ENCODE measurements at regions not wholly inside any gene's neighbourhood (a gene's known extent, or its start where the extent isn't known, plus 50 kb on each side); places are given as distances from the start of the nearest gene placed in this dataset.
"Not testable (repeated sequence)": the region's sequence is repeated elsewhere in the genome, so short reads cannot be mapped to it uniquely, and the experiment has no call there.

DNA sequence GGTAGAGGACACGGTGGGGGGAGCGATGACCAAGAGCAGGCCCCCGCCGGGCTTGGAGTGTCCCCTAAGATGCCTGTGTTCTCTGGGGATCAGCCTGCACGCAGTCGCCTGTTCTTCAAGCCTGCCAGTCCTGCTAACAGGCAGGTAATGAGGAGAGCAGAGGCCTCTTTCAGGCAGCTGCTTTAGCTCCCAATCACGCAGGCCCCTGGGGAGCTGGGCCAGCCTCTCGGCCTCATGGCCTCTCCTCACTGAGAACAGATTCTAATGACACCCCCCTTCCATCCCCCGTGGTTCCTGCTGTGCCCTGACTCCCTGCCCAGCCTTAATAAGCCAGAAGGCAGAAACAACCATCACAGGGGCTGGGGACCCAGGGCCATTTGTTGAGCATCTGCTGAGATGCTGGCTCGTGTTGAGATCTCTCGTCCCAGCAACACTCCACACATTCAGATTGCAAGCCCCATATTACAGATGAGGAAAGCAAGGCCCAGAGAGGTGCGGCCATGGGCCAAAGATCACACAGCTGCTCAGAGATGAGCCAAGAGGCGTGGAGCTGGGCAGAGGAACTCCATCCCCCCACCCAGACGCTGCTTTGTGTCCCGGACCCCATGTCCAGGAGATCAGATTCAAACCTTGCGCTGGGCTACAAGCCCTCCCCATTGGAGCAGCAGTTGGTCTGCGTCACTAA lies 71.6 kb upstream of the CASZ1 start:
- no peak for DNase-seq

DNA sequence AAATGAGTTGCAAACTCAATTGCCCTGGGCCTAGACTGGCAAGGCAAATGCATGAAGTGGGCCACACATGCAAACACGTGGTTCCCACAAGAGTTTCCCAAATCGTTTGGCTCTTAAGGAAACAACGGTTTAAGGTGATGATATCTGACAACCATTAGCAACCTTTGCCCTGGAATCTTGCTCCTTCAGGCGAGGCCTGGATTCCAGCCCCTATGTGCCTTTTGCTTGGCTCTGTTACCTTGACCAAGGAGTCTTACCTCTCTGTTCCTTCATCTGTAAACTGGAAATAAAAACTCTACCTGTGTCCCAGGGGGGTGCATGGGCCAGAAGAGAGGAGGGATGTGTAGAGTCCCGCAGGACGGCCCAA lies 72.1 kb upstream of the CASZ1 start:
- no peak for DNase-seq

DNA sequence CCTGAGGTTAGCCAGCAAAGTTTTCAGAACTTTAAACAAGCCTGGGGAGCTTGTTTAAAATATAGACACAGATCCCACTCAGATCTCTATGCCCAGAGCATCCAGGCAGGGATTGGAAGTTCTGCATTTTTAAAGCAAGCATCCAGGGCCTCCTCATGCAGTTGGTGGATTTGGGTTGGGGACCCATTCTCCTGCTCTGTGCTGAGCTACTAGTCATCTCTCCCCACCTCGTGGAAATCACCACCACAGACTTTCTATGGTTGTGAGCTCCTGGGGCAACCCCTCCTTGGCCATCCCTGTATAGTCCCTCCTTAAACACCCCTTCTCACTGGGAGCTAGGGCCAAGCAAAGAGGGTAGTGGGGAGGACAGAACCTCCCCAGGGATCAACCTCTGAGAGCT lies 73.5 kb upstream of the CASZ1 start:
- no peak for DNase-seq

DNA sequence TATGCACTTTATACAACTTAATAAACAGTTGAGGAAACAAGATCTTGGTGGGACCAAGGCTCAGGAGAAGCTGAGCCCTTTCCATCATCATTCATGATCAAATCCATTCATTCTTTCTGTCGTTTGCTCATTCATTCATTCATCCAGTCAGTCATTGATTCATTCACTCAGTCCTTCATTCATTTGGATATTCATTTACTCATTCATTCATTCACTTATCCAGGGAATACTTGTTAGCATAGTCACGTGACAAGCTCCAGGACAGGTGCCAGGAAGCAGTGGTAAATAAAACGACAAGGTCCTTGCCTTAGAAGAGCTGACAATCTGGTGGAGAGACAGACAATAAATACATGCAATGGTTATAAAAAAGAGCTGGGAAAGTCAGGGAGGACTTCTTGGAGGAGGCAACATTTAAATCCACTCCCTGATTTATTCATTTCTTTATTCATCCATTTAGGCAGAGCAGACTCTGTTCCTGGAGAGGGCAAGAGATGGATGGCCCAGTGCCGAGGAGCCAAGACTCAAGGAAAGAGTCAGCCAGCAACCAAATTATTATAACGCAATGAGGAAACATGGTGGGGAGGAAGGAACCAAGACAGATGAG lies 74.1 kb upstream of the CASZ1 start:
- DNase-seq, result no peak

DNA sequence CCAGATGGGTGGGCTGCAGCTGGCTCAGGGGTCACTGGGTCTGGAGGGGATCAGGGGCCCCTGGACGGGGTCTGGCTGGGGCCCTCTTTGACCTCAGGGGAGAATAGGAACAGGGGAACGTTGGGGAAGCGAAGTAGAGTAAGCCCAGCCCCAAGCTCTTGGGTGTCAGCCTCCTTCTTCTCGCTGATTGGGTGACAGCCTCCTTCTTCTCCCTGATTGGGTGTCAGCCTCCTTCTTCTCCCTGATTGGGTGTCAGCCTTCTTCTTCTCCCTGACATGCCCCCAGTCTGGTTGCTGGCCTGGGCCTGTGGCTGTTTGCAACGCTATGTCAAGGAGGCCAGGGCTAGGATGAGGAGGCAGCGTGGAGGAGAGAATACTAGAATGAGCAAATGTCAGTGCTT lies 76.7 kb upstream of the CASZ1 start:
- DNase-seq, result no peak

DNA sequence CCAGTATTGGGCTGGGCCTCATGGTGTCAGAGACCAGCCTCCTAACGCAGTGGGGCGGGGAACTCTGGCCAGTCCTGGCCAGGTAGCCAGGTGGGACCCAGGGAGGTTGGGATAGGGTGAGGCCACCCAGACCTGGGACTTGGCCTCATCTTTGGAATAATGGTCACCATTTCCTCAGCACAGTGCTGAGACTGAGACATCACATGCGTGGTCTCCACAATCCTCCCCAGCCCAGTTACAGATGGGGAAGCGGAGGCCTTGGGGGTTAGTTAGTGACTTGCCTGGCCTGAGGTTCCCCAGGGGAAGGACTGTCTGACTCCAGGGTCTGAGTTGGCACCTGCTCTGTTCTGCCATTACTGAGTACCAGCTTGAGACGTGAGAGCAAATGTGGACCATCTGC lies 77.9 kb upstream of the CASZ1 start:
- no peak for DNase-seq

DNA sequence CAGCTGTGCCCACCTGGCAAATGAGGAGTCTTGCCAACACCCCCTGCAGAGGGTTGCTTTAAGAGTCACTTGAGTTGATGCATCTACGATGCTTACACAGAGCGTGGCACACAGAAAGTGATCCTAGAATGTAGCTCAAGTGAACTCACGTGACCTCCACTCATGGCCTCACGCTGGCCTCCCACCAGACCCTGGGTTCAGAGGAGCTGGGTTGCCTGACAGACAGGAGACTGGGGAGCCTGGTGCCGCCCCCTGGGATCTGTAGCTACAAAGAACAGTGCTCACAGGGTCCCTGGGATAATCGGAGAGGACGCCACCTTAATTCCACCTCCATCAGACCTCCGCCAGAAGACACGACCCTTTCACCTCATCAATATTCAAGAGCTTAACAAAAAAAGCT lies 81.4 kb upstream of the CASZ1 start:
- no peak for DNase-seq

DNA sequence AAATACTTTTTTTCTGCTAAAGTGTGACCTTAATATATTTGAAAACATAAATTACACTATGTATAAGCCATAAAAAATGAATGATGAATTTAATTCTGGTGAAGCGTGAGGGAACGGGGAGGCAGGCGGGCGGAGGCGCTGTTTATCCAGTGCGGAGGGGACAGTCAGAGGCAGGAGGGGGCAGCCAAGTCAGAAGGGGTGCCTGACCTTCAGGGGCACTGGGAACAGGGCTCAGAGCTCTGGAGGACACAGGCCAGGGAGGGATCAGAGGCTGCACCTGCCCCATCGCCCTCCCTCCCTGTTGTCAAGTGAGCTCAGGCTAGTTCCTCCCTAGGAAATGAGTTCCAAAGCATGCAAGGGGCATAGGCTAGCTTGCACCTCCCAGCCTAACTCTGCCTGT lies 82.0 kb upstream of the CASZ1 start:
- no peak for DNase-seq

DNA sequence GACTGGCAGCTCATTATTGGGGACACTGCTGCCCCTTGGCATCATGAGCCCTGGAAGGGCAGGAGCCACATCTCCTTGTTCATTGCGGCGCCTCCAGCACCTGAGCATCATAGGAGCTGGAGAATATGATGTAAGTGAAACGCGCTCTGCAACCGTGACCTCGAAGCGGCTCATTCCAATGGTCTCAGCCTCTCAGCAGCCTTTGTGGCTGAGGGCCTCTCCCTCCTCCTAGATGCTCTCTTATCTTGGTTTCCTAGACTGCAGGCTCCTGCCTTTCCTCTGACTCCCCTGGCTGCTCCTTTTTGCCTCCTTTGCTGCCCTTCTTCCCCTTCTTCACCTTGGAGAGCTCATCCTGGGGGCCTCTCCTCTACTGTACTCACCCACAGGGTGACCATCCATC lies 83.6 kb upstream of the CASZ1 start:
- DNase-seq, result no peak

DNA sequence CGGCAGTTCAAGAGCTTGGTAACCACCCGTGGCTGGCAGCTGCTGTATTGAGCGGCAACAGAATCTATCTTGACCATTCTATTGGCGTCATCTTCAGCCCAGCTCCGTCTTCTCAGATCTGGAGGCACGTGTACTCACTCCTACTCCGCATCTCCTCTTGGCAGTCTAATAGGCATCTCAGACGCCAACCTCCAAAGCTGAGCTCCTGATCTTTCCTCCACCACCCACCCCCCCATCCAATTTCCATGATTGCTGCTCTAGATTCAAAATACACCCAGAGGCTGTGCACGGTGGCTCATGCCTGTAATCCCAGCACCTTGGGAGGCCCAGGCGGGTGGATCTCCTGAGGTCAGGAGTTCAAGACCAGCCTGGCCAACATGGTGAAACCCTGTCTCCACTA lies 84.6 kb upstream of the CASZ1 start:
- DNase-seq, result no peak

DNA sequence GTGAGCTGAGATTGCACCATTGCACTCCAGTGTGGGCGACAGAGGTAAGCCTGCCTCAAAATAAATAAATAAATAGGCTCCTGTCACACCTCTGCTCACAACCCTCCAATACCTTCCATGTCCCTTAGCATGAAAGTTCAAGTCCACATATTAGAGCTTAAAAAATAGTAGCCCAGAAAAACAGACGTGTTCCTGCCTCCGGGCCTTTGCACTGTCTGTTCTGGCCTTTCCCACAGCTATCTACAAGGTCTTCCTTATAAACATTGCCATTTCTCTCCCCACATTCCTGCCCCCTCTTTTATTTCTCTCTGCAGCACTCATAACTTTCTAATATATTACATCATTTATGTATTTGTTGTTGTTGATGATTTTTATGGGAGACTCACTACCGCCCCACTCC lies 85.6 kb upstream of the CASZ1 start:
- no peak for DNase-seq

DNA sequence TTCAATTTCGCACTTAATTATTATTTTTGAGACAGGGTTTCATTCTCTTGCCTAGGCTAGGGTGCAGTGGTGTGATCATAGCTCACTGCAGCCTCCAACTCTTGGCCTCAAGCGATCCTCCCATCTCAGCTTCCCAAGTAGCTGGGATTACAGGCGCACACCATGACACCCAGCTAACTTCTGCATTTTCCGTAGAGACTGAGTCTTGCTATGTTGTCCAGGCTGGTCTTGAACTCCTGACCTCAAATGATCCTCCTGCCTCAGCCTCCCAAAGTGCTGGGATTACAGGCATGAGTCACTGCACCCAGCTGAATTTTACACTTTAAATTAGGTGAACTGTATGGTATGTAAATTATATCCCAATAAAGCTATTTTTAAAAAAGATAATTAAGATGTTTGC lies 90.6 kb upstream of the CASZ1 start:
- DNase-seq, result not testable (repeated sequence)

DNA sequence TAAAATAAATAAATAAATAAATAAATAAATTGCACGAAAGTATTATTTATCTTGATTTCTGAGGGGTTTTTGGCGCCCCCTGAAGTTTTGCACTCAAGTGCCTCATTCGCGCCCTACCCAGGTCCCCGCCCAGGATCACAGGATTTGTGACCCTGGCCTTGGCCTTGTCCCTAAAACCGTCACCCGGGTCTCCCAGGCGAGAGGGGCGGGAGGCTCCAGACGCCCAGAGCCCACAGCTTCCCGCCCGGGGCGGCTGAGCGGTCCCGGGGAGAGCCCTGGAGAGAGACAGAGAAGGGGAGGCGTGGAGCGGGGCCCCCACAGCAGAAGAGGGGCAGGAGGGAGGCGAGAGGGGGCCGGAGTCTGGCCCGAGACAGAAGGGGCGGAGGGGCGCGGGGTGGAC lies 91.8 kb upstream of the CASZ1 start:
- no peak for DNase-seq

DNA sequence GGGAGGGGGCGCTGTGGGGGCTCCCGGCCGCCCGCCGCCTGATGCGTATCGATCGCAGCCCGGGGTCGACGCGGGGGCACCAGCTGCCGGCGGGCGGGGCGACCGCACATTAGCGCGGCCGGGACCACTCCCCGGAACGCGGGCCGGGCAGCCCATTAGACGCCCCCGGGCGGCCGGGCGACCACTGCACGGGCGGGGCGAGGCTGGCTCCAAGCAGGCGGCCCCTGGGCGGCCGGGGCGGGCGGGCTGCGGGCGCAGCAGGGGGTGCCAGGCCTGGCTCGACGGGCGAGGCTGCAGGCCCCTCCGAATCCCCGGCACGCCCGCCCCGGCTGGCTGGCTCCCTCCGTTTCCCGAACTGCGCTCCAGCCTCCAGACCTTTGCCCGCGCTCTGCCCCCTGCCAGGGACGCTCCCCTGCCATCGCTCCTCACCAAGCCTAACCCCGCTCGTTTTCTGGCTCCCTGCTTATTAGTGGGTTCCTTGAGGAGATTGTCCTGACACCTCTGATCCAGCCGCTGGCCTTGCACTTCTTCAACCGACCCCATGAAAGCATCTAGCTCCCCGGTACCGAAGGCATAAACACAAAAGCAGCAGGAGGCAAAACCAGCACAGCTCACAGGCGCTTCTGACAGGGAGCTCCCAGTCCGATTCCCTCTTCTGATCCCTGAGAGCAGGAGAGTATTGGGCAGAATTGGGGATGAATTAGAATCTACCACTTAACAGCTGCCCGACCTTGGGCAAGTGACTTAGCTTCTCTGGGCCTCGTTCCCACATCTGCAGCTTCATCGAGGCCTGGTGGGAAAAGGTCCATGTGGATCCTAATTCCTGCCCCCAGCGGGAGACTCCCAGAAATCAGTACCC lies 92.6 kb upstream of the CASZ1 start:
- no peak for DNase-seq

DNA sequence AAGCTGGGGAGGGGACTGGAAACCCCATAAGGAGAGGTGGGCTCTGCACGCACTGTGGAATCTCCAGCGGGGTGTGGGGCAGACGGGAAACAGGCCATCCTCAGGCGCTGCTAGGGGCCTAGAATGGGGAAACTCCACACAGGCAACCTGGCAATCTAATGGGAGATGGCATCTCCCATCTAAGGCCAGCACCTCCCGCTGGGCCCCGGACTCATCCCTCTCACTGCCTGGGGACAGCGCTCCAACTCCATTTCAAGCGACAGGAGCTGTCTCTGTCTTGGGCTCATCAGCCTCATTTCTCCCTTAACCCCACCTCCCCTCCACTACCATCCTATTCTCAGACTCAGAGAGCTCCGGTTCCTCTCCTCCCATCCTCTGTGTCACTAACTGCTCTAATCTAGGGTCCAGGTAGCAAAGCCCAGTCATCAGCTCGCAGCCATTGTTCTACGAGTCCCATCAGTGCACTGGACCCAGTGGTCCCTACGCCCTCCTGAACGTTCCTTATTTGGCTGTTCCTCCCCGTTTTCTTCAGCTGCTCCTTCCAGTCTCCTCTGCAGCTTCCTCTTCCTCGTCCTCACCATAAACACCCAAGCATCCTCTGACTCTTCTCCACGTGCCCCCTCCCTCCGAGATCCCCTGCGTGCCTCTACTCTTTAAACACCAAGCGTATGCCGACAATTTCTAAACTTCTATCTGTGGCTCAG lies 93.4 kb upstream of the CASZ1 start:
- DNase-seq, result no peak

DNA sequence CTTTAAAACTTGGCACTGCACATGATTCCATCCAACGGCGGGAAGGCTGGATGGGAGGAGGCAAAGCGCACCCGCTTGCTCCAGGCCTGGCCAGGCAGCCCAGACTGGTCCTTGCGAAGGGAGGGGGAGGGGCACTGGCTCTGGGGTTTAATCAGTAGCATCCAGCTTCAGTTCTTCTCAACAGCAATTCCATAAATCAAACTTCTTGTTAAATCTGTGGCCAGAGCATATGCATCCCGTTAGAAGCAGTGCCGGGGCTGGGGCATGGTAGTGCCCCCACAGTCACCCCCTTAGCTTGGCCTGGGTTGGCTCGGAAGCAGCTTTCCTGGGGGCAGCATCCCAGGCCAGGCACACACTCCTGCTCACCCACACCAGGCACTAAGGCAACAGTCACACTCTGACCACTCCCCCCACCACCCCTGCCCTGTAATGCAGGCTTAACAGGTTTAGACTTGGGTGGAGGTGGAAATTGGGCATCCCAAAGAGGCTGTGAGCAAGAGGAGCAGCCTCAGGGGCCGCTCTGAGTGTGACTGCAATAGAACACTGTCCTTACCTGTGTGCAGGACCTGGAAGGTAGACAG lies 94.1 kb upstream of the CASZ1 start:
- DNase-seq, result no peak

DNA sequence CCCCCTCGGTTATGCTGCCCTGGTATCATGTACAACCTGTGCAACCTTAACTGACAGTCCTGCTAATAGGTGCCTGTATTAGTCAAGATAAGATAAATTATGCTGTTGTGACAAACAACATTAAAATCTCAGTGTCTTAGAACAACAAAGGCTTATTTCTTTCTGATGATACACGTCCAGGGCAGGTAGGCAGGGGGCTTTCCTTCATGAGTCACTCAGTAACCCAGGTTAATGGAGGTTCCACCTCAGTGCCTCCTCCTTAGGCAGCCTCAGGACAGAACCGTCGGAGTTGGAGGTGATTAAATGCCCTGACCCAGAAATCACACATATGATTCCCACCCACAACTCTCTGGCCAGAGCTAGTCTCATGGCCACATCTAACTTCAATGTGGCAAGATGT lies 94.6 kb upstream of the CASZ1 start:
- DNase-seq, result no peak

DNA sequence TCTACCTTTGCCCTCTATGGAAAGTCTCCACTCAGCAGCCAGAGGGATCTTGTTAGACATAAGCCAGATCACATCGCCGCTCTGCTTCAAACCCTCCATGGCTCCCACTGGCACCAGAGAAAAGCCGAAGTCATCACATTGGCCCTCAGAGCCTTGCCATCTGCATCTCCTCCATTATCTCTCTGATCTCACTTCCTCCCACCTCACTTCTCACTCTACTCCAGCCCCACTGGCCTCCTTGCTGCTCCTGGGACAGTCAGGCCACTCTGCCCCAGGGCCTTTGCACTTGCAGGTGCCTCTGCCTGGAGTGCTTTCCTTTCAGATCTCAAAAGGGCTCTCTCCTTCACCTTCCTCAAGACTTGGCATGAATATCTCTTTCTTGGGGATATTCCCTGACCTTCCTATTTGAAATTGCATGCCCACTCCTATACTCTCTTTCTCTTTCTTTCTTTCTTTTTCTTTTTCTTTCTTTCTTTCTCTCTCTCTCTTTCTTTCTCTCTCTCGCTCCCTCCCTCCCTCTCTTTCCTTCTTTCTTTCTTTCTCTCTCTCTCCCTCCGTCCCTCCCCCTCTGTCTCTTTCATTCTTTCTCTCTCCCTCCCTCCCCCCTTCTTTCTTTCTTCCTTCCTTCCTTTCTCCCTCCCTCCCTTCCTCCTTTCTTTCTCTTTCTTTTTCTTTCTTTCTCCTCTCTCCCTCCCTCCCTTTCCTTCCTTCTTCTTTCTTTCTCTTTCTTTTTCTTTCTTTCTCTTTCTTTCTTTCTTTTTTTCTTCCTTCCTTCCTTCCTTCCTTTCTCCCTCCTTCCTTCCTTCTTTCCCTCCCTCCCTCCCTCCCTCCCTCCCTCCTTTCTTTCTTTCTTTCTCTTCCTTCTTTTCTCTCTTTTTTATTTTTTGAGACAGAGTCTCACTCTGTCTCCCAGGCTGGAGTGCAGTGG lies 96.0 kb upstream of the CASZ1 start:
- DNase-seq, result no peak

DNA sequence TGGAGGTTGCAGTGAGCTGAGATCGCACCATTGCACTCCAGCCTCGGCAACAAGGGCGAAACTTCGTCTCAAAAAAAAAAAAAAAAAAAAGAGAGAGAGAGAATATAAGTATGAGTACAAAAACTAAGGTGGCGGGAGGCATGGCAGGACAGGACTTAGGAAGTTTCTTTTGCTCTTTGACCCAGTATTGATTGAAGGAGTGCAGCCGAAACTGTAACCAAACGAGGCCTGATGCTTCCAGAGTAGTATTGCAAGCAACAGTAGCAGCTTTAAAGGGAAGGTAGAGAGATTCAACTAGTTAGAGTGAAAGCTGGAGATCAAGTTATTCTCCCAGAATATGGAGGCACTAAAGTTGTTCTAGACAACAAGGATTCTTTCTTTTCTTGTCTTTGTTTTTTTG lies 99.2 kb upstream of the CASZ1 start:
- no peak for DNase-seq

DNA sequence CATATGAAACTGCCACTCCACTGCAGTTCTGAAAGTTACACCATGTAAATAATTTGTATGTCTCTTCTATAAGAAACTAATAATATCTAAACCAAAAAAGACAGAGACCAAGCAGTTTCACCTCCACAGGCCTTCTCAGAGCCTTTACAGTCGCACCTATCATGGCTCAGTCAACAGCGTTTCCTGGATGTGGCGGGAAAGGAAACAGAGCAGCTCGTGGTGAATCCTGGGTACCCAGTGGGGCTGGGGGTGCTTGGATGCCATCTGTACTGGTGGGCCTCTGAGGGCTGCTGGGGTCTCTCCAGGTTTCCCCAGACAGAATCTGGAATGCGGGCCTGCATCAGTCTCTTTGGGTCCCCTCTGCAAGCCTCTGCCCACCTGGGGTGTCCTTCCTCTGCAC lies 100.2 kb upstream of the CASZ1 start:
- no peak for DNase-seq

DNA sequence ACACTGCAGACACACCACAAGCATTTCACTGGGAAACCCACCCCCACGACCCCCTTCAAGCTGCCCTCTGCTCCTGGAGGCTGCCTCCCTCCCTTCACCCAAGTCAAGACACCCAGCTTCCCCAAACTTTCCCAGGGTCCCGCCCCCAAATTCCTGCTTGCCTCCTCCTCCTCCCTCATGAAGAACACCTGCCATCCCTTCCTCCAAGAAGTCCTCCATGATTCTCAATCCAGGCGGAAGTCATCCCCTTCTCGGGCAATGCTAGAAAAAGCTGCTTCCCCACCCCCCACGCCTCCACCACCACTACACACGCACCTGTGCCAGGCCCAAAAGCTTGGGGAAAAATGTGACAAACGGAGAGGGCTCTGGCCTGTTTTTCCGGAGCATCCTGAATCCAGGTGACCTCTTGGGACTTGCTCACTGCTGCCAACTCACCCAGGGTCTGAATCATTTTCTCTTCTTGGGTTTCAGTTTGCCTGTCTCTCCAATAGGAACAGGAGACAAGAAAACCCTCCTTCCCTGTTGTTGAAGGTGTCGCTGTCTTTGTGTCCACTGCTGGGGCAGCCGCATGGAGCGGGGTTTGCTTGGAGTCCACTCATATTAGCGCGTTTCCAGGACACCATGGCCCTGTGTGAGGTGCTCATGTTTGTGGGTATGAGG lies 101.0 kb upstream of the CASZ1 start:
- DNase-seq, result no peak

All from 8988T (cell line).